ENCODE measurements at regions not wholly inside any gene's neighbourhood (a gene's known extent, or its start where the extent isn't known, plus 50 kb on each side); places are given as distances from the start of the nearest gene placed in this dataset.
"Not testable (repeated sequence)": the region's sequence is repeated elsewhere in the genome, so short reads cannot be mapped to it uniquely, and the experiment has no call there.

DNA sequence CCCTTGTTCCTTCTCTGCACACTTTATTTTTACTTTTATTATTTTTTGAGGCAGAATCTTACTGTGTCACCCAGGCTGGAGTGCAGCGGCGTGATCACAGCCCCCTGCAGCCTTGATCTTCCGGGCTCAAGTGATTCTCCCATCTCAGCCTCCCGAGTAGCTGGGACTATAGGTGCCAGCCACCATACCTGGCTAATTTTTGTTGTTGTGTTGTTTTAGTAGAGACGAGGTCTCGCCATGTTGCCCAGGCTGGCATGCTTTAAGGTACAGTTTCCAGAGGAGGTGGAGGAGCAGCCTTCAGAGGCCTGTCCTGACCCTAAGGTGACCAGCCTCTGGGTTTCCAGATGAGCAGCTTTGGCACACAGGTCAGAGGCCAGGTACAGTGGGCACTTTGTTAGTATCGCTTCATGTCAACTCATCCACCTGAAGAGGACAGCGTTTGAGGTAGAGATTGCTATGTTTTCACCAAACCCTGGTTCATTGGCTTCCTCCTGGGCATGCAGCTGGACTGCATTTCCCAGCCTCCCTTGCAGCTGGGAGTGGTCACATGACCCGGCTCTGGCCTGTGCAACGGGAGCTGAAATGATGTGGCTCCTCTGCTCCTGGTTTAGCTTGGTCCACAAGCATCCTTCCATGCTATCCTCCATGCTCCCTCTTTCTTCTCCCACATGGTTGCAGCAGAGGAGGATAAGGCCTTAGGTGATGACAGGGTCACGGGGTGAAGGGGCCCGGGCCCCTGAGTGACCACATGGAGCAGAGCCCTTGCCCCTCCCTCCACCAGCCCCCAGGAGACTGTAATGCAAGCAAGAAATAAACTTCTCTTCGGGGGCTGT, 139.3 kb upstream of the IER5L start:
- DNase-seq (ENCODE audit: low read depth in 2 of 2) = peak; percentile 33 to 58

DNA sequence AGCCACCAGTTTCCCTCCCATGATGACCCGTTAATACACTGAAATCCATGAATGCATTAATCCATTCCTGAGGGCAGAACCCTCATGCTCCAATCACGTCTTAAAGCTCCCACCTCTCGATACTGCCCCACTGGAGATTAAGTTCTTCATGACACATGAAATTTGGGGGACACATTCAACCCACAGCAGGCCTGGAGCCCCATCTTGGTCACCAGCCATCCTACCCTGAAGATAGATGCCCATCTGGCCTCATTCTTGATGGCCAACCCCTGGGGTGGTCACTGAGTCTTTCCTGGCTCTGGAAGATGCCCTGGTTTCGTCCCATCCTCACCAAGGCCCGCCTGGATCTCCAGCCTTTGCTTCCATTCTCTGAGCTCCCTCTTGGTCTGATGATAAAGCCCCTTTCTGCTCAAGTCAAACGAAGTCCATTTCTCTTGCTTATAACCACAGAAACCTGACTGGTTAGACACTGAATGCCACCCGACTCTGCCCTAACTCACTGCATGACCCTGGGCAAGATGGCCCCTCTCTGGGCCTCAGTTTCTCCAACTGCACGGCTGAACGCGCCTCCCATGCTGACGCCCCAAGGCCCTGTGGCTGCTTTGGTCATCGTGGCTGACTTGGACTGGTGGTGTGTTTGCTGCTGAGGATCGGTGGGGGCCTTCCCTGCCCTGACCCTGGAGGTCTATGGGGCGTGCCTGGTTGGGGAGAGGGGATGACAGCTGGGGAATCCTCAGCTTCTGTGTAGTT, 138.4 kb upstream of the IER5L start:
- DNase-seq (ENCODE audit: low read depth in 2 of 2) = no peak

DNA sequence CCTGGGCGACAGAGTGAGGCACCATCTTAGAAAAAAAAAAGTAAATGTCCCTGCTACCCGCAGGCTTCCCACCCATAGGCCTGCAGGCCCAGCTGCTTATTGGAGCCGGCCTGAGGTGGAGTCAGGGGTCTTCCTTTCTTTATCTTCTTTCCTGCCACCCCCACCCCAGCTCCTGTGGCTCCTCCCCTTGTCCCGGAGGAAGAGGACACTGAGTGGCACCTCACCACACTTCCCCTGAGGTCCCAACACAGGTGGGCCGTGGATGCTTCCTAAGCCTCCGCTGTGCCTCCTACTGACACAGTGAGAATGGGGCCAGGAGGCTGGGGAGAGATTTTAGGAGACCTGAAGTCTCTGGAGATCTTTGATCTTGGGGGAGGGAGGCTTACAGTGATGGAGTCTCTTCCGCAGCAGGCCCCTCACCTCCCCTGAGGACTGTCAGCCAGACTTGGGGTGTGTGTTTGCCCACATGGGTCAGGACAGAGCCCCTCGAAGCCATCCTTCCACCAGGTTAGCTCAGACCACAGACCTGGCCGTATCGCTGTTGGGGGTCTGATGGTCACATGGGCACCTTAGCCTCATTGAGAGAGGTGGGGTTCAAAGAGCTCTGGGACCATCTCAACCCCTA, 135.4 kb upstream of the IER5L start:
- no peak for DNase-seq (ENCODE audit: low read depth in 2 of 2)

DNA sequence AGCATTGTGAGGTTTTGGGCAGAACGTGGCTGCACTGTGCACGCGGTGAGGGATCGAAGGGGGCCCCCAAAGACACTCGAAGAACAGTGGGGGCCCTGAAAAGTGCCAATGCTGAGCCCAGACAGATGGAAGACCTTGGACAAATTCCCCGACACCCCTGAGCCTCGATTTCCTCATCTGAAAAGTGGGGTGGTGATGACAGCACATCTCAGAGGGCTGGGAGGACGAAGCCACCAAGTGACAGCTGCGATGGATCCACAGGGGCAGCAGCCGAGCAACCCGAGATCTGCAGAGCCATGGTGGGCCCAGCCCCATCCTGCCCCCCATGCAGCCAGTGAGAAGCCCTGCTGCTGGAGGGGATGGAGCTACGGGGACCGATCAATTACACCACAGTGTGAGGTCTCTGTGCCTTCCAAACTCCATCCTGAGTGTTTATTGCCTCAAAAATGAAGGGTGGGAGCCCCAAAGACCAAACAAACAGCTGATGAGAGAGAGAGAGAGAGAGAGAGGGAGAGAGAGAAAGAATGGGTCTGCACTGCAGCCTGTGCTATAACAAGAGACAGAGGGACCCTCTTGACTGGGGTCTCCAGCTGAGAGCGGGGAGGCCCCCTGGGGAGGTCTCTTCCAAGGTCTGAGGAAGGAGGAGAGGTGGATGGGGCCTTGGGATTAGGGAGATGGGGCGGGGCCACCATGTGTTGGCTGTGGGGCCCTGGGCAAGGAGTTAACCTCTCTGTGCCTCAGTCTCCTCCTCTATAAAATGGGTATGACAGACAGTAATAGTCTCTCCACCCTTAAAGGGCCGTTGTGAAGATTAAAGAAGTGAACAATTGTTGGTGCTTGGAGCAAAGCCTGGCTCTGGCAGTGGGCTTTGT, 134.4 kb upstream of the IER5L start:
- no peak for DNase-seq (ENCODE audit: low read depth in 2 of 2)

DNA sequence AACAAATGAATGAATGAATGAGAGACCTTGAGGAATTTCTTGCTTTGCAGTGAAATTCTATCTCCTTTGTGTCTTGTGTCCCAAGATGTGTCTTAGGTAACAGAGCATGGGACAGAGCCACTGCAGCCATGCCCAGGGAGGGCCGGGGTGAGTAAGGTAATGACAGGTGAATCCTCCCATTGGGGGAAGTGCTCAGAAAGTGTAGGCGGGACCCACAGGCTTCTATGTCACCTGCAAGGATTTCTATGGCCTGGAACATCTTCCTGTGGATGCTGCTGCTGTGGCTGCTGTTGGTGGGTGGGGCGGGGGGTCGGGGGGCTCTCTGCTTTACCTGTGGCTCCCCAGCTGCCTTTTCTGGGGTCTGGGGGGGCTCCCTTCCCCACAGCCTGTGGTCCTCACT, 133.6 kb upstream of the IER5L start:
- DNase-seq (ENCODE audit: low read depth in 2 of 2) = no peak

DNA sequence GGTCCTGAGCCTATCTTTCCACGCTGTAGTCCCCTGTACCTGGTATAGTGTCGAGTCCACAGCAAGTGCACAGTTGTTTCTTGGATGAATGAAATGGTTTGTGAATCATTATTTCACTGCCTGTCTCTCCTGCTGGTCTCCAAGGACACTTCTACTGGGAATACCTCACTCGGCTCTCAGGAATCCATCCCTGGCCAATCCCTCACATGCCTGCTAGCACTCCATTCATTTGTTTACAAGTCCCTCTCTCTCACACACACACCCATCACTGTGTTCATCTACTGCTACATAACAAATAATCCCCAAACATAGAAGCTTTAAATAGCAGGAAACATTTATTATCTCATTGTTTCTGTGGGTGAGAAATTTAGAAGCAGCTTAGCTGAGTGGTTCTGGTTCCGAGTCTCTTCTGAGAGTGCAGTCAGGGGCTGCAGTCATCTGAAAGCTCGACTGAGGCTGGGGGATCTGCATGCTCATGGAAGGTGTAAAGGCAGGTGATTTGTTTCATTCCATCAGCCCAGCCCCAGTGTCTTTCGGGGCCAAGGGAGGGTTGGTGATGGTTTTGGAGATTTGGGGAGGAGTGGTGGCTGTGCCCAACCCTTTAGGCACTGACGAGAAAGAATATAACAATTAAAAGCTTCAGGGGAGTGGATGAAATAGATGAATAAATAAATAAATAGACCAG, 132.7 kb upstream of the IER5L start:
- DNase-seq (ENCODE audit: low read depth in 2 of 2) = no peak

DNA sequence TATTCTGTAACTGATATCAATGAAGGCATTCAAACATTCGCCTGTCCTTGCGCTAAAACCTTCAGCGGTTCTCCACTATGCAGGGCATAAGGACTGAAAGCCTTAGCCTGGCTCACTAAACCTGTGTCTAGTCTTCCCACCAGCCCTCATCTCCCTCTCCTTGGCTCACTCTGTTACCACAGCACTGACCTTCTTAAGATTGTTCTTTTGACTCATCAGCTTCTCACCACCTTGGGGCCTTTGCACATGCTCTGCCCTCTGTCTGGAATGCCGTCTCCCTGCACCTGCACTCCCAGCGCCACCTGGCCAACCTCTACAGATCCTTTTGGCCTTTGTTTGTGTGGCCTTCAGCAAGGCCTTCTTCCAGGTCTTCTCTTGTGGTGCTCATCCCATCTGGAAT, 131.8 kb upstream of the IER5L start:
- no peak for DNase-seq (ENCODE audit: low read depth in 2 of 2)

DNA sequence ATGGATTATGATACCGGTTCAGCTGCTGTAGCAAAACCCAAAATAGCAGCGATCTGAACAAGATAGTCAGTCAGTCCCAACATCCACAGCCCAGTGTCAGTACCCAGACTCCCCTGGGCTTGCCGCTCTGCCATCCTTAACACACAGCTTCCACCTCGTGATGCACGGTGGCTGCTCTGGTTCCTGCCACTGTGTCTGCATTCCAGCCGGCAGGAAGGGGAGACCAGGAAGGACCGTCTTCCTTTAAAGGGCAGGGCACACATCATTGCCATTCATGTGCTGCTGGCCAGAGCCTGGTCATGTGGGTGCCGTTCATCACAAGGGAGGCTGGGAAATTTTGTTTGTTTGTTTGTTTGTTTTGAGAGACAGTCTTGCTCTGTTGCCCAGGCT, 131.0 kb upstream of the IER5L start:
- DNase-seq (ENCODE audit: low read depth in 2 of 2) = no peak

DNA sequence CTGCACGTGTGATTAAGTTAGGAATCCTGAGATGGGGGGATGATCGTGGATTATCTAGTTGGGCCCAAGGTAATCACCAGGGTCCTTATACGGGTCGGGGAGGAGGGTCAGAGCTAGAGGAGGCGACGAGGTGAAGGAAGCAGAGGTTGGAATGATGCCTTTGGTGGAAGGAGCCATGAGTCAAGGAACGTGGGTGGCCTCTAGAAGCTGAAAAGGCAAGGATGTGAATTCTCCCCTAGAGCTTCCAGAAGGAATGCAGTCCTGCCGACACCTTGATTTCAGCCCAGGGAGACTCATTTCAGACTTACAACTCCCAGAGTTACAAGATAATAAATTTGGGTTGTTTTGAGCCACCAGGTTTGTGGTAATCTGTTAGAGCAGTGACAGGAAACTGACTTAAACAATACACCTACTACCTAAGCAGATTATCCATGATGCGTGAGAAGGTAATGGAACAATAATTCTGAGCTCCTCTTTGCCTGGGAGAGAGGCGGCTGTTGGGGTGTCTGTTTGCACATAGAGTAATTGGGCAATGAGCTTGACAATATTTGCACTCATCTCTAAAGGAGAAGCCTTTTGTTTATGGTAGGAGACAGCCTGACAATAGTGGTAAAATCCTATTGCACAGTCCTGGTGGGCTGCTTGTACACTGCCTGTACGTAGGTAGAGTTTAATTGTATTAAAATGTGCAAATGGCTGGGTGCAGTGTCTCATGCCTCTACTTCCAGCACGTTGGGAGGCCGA, 129.3 kb upstream of the IER5L start:
- no peak for DNase-seq (ENCODE audit: low read depth in 2 of 2)

DNA sequence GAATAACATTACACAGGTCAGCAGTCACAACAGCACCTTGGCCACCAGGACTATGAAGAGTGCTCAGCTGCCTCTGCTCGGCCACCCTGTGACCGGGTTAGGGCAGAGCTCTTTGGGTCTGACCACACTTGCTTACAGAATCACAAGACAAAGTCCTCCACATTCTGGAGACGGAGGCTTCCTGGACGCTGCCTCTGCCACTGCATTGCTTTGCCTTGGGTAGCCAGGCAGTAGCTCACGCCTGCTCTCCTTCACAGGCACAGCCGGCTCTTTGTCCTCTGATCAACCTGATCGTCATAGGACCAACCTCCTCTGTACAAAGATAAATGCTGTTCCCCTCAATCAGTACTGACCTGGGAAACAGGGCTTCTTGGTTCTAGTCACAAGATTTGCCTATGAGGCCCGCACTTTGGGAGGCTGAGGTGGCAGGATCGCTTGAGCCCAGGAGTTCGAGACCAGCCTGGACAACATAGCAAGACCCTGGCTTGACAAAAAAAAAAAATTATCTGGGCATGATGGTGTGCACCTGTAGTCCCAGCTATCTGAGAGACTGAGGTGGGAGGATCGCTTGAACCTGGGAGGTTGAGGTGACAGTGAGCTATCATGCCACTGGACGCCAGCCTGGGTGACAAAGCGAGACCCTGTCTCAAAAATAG, 128.4 kb upstream of the IER5L start:
- no peak for DNase-seq (ENCODE audit: low read depth in 2 of 2)

DNA sequence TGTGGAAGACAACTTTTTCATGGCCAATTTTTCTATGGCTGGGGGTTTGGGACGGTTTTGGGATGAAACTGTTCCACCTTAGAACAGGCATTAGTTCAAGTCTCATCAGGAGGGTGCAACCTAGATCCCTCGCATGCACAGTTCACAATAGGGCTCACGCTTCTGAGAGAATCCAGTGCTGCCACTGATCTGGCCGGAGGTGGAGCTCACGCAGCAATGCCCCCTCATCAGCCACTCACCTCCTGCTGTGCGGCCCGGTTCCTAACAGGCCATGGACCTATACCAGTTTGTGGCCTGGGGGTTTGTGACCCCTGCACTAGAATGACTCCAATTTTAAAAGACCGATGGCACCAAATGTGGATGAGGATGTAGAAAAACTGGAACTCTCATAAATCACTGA, 127.2 kb upstream of the IER5L start:
- DNase-seq (ENCODE audit: low read depth in 2 of 2) = no peak

DNA sequence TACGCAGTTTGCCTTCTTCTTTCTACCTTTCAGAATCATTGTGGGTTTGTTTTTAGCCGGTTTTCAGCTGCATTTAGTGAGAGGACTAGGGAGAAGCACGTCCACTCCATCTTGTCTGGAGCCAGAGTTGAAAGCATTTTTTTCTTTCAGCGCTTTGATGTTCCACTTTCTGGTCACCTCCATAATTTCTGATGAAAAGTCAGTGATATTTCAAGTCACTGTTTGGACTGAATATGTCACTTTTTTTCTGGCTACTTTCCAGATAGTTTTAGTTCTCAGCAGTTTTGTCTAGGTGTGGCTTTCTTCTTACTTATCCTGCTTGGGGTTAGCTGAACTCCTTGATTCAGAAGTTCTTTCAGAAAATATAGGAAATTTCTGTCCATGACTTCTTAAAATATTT, 123.9 kb upstream of the IER5L start:
- DNase-seq (ENCODE audit: low read depth in 2 of 2) = no peak

DNA sequence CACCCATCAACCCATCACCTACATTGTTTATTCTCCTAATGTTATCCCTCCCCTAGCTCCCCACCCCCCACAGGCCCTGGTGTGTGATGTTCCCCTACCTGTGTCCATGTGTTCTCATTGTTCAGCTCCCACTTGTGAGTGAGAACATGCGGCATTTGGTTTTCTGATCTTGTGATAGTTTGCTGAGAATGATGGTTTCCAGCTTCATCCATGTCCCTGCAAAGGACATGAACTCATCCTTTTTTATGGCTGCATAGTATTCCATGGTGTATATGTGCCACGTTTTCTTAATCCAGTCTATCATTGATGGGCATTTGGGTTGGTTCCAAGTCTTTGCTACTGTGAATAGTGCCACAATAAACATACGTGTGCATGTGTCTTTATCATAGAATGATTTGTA, 118.1 kb upstream of the IER5L start:
- DNase-seq (ENCODE audit: low read depth in 2 of 2) = not testable (repeated sequence)

DNA sequence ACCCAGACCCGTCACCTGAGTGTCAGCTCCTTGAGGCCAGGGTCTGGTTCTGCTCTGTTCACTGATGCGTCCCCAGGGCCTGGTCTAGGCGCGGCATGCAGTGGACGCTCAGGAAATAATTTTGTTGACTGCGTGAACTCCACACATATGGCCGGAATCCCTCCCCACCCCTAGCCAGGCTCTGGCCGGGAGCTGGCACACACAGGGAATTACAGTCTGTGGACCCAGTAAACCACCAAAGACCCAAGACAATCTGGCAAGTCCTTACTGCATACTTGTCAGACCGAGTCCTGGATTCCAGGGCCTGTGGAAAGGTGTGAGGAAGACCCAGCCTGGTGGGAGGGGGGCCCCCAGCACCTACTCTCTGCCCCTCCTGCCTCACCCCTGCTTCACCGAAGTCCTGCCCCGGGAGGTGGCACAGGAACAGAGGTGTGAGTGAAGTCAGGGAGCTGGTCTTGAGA, 113.0 kb upstream of the IER5L start:
- peak in 1 of 2 donors; percentile 71 for DNase-seq (ENCODE audit: low read depth in 2 of 2)

DNA sequence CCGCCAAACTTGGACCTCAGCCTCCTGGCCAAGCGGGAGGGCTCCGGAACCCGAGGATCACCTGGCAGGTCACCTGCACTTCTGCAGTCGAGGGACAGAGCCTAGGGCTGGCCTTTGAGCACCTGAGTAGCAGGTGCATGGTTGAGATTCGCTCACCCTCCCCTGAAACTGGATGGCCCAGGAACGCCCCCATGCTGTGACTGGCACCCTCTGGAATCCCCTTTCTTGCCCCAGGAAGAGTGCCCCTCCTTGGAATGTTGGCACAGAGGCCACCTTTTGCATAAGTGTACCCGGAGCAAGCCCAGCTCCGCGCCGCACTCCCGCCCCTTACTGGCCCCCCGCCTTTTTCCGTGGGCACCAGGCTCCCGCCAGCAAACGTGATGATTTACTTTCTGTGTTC, 112.5 kb upstream of the IER5L start:
- DNase-seq (ENCODE audit: low read depth in 2 of 2) = no peak

DNA sequence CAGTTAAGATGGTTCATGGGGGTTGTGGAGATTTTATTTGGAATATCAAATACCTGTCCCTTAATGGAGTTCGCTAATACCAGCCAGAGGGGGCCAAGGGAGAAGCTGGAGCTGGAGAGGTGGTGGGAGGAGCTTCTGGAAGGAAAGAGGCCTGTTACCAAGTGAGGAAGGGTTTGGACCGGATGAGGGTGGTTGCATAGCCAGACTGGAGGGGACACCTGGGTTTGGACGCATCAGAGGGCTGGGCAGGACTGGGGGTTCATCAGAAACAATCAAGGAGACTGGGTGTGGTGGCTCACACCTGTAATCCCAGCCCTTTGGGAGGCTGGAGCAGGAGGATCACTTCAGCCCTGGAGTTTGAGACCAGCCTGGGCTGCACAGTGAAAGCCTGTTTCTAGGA, 111.8 kb upstream of the IER5L start:
- DNase-seq (ENCODE audit: low read depth in 2 of 2) = no peak

DNA sequence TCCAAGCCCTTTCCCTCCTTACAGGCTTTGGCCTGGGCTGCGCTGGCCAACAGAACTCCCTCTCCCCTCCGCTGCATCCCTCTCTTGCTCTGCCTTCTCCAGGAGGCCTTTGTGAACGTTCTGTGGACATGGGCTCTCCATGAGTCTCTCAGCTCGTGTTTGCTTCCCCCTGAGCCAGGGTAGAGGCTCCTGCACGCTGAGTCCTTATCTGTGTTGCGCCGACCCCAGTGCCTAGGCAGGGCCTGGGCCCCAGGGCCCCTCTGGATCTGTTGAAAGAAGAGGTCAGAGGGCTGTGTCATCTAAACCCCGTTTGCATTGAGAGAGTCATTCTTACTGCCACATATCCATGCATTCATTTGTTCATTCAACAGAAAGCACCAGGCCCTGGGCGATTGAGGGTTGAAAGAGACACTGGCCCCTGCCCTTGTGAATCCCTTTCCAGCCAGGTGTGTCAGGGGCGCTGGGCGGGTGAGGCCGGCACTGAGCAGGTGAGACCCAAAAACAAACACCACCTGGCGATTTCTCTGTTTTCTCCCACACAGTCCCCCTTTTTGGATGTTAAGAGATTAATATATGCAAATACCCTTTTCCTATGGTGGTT, 111.2 kb upstream of the IER5L start:
- DNase-seq (ENCODE audit: low read depth in 2 of 2) = no peak

DNA sequence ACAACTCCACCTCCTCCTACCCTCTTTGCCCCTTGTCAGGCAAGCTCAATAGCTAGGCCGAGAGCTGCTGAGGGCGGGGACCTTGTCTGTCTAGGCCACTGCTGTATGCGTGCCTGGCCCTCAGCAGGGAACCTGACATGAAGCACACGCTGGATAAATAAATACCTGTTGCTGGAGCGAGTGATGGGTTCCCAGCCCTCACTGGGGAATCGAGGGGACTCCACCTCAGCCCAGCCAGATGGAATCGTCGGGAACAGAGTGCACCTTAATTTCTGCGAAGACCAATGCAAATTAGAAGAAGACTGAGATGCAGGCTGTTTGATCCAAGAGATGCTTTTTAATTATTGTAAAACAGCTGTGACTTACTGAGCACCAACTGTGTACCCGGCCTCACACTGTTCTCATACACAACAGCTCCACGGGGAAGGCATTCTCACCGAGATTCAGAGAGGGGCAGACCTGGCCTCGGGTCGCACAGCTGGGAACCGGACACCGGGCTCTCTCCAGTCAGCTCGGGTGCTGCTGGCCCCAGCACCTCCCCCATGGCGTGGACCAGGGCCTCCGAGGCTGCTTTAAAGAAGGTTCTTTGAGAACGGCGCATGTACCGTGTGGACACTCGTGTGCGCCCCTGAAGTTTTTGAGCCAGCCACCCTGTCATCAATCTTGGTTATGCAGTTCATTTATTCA, 109.7 kb upstream of the IER5L start:
- DNase-seq (ENCODE audit: low read depth in 2 of 2) = no peak

All from lung microvascular endothelial cell (primary cell).